Left lung (tissue), 4 donors: ENCODE measurements at regions not wholly inside any gene's neighbourhood (a gene's known extent, or its start where the extent isn't known, plus 50 kb on each side); places are given as distances from the start of the nearest gene placed in this dataset.

Experiments
- ATAC-seq: fragments of 200-7000 bp; cut with Tn5 transposase; one replicate; pipeline ENCODE4 v1.9.1; 2020; ENCODE audit warnings: moderate library complexity
- DNase-seq, 4 donors: peaks; one replicate each; pipeline ENCODE4 v3.0.0-alpha.2; 2013 to 2020
- H3K27ac ChIP-seq, 2 donors: fragments of 200-600 bp; sonication (generic) in 1 of 2; one replicate each; pipeline versions ENCODE4 v1.5.0 to v1.8.0; 2020 to 2021
- H3K27me3 ChIP-seq, 2 donors: fragments of 200-600 bp; sonication (generic) in 1 of 2; one replicate each; pipeline versions ENCODE4 v1.5.0 to v1.8.0; 2020 to 2021
- H3K36me3 ChIP-seq, 2 donors: fragments of 200-600 bp; sonication (generic) in 1 of 2; one replicate each; pipeline versions ENCODE4 v1.5.0 to v1.8.0; 2020 to 2021
- H3K4me1 ChIP-seq, 2 donors: fragments of 200-600 bp; one replicate each; pipeline ENCODE4 v1.8.0; 2021
- H3K4me3 ChIP-seq, 2 donors: fragments of 200-600 bp; sonication (generic) in 1 of 2; one replicate each; pipeline versions ENCODE4 v1.5.0 to v1.8.0; 2020 to 2021; ENCODE audit warnings: mild to moderate bottlenecking in 1 of 2
- H3K9me3 ChIP-seq, 2 donors: fragments of 200-600 bp; sonication (generic) in 1 of 2; one replicate each; pipeline versions ENCODE4 v1.5.0 to v1.8.0; 2020 to 2021
- CTCF ChIP-seq, 2 donors: fragments of 200-600 bp; sonication (generic) in 1 of 2; IDR thresholded peaks; one replicate each; pipeline versions ENCODE4 v1.5.0 to v1.8.0; 2021; ENCODE audit warnings: antibody characterized with exemption in 2 of 2
- intact Hi-C, 2 donors: fragments of 100-400 bp; cut with DNase I; formaldehyde crosslinking; loops; one replicate each; pipeline versions ENCODE4 v1.11.2 to v1.14.2; 2022
- donor health status: DM: no; HTN: yes; CAD: no.
- donor health status: DM: no; HTN: no; CAD: no.

- no peak overlapping the region for H3K4me3 ChIP-seq
- no peaks in the 10 kb centered on the region for H3K27me3 ChIP-seq
- TF ChIP-seq CTCF (IDR thresholded peaks at IDR 0.05) = no peak
- ATAC-seq (no peak), DNase-seq (no peak)
- no peaks in the 10 kb centered on the region for H3K36me3 ChIP-seq
- intact Hi-C loops = no loop called here
- peak overlapping the region; percentile 68 to 81 for H3K27ac ChIP-seq
- H3K9me3 ChIP-seq = no peaks in the 10 kb centered on the region
- H3K4me1 ChIP-seq = peaks cover 12 to 37% of the 10 kb centered on the region in 2 donors
Observed at GRCh38 chr2:12819721-12820120, 103.0 kb downstream of the TRIB2 start.

- no peak for DNase-seq
- Histone ChIP-seq H3K27me3 (no peaks in the 10 kb centered on the region), H3K4me3 (no peak overlapping the region), H3K9me3 (no peaks in the 10 kb centered on the region), H3K27ac (no peak overlapping the region), H3K36me3 (no peaks in the 10 kb centered on the region), H3K4me1 (peaks cover 12 to 42% of the 10 kb centered on the region in 2 donors)
- intact Hi-C loops = no loop called here
- TF ChIP-seq CTCF (IDR thresholded peaks at IDR 0.05) = no peak
- no peak for ATAC-seq
Observed at GRCh38 chr2:12821656-12822055, 104.9 kb downstream of the TRIB2 start.

GRCh38 chr2:12824351-12824777 lies 107.6 kb downstream of the TRIB2 start:
- Histone ChIP-seq H3K36me3 (no peaks in the 10 kb centered on the region), H3K27ac (peak overlapping the region; percentile 57 to 62), H3K4me3 (no peak overlapping the region), H3K9me3 (no peaks in the 10 kb centered on the region), H3K4me1 (peaks cover 9 to 28% of the 10 kb centered on the region in 2 donors), H3K27me3 (no peaks in the 10 kb centered on the region)
- intact Hi-C loops = no loop called here
- TF ChIP-seq CTCF (IDR thresholded peaks at IDR 0.05) = no peak
- DNase-seq = peak in 3 of 4 donors; percentile 40 to 68 (median 47)
- peak; percentile 74 for ATAC-seq

GRCh38 chr2:12824778-12825379 lies 108.1 kb downstream of the TRIB2 start:
- ATAC-seq (peak; percentile 72), DNase-seq (peak in 2 of 4 donors; percentile 49 to 51)
- TF ChIP-seq CTCF (IDR thresholded peaks at IDR 0.05) = no peak
- H3K27me3 ChIP-seq = no peaks in the 10 kb centered on the region
- intact Hi-C loops = no loop called here
- peaks cover 4 to 23% of the 10 kb centered on the region in 2 donors for H3K4me1 ChIP-seq
- H3K36me3 ChIP-seq = no peaks in the 10 kb centered on the region
- peak overlapping the region; percentile 57 to 62 for H3K27ac ChIP-seq
- no peak overlapping the region for H3K4me3 ChIP-seq
- no peaks in the 10 kb centered on the region for H3K9me3 ChIP-seq

- TF ChIP-seq CTCF (IDR thresholded peaks at IDR 0.05) = no peak
- H3K27ac ChIP-seq = no peak overlapping the region
- DNase-seq (no peak), ATAC-seq (no peak)
- H3K4me3 ChIP-seq = no peak overlapping the region
- peaks cover 4 to 13% of the 10 kb centered on the region in 2 donors for H3K4me1 ChIP-seq
- intact Hi-C loops = no loop called here
- no peaks in the 10 kb centered on the region for H3K27me3 ChIP-seq
- H3K9me3 ChIP-seq = no peaks in the 10 kb centered on the region
- no peaks in the 10 kb centered on the region for H3K36me3 ChIP-seq
Observed at GRCh38 chr2:12826781-12827180, 110.0 kb downstream of the TRIB2 start.
